Eye (tissue), 1 donor: ENCODE measurements at regions not wholly inside any gene's neighbourhood (a gene's known extent, or its start where the extent isn't known, plus 50 kb on each side); places are given as distances from the start of the nearest gene placed in this dataset.

Source experiments
- DNase-seq: peaks from one replicate; pipeline ENCODE4 v3.0.0-alpha.2; 2015

DNA sequence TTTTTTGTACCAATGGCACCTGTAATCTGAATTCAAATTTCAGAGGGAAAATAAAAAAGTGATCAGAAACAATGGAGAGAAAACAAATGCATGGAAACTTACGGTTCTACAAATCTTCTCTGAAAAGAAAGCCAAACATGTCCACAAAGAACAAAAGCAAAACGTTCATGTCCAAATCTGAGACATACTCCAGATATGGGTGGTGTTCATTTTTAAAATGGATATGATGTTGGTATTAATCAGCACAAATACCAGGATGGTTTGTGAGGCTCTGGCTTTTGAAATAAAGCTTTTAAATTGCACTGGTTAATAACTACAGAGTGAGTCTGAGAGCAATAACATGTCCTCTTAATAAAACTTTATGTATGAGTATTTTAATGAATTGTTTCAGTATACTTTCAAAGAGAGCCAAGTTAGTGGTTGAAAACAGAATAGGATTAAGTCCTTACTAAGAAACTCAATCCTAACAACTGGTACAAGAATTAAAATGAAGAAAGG lies 366.4 kb downstream of the INHBA start:
- no peak for DNase-seq

DNA sequence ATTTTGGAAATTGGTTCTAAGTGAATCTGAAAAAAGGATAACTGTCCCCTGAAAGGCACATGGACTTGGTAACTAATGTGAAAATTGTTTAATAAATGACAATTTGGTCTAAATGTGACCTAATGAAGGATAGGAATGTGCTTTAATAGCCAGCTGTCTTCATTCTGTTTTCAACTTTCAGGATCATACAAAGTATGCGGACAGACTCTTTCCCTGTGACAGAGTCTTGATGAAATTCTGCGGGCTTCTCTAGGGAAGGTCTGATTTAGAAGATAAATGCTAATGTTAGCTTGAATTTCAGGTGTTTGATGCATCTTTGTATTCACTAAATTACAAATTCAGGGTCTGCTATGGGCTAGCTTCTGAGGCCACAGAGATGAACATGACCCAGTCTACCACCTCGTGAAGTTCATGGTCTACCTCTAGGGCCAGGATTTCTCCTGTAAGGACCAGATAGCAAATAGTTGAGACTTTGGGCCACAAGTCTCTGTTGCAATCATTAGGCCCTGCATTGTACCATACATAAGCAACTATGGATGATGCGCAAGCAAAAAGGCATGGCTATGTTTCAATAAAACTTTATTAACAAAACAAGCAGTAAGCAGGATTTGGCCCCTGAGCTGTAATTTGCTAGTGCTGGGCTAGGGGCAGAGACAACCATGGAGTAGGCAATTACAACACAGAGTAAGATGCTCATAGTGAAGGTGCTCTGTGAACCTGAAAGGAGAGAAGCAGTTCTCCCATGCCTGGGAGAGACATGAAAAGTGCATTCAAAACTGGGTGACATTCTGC lies 368.6 kb downstream of the INHBA start:
- DNase-seq, result no peak

DNA sequence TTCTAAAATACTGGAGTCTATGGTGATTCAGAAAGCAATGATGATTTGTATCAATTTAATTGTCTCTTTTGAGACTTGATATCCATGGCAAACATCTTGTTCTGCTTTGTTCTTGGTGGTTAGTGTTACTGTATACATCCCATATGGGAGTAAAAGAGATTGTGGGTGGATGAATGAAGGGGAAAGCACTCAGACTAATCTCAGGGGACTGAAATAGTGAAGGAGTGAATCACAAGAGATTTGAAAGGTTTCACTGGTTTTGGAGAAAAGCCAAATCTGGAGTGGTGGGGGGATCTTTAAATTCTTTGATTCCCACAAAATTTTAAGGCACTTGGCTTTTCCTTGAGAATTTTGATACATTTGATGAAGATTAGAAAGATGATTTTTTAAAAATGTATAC lies 369.4 kb downstream of the INHBA start:
- DNase-seq, result no peak

DNA sequence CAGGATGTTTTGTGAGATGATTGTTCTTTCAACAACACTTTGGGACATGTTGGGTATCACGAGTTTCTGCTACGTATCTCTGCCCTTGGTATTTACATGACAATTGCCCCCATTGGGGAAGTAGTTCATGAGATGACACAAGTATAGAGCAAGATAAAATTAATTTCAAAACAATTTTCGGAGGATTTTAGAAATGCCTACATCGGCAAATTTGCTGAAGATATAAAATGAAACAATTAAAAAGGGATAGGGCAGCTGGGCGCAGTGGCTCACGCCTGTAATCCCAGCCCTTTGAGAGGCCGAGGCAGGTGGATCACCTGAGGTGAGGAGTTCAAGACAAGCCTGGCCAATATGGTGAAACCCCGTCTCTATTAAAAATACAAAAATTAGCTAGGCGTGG lies 371.7 kb downstream of the INHBA start:
- DNase-seq, result no peak

DNA sequence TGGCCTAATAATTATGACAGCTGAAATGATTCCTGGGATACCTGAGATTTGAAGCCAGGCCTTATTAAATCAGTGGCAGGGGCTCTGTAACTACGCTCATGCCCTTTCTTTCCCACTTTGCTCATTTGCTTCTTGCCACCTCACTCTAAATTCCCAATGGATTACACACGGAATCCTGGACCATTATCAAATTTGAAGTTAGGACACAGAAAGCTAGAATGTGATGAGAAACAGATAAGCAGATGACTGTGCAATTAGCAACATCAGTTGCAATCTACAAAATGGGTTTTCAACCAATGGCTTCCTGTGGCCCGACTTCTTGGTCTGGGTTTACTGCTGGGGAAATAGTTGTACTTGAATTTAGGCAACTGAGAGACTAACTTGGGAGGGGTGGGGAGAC lies 374.3 kb downstream of the INHBA start:
- DNase-seq, result no peak

DNA sequence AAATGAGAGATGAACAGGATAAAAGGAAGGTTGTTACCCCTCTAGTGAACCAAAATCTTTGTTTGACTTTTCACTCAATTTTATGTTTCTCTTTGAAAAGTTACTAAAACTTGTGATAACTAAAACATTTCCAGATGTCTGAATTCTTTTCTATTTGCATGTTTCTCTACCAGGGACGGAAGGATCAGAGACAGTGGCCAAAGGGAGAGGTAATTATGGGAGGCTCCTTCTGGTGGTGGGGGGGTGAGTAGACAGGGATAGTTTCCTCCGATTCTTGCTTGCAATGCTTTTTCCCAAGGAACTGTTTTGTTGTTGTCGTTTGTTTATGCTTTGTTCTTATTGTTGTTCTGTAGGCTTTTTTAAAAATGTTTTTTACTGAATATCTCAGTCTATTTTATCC lies 374.8 kb downstream of the INHBA start:
- no peak for DNase-seq

DNA sequence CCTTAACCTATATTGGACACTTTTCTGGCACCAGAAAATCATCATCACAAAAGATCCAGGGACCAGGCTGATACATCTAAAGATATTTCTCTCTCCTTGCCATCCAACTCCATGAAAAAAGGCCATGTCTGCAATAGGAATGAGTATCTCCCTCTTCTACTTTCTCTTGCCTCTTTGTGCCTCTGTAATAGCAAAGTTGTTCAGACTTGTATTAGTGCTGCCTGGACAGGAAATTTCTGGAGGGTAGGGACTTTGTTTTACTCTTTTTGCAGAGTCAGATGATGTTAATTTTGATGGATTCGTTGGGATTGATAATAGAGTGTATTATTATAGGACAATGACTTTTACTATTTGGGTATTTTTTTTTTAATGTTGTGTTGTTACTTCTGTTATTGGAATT lies 376.3 kb downstream of the INHBA start:
- no peak for DNase-seq

DNA sequence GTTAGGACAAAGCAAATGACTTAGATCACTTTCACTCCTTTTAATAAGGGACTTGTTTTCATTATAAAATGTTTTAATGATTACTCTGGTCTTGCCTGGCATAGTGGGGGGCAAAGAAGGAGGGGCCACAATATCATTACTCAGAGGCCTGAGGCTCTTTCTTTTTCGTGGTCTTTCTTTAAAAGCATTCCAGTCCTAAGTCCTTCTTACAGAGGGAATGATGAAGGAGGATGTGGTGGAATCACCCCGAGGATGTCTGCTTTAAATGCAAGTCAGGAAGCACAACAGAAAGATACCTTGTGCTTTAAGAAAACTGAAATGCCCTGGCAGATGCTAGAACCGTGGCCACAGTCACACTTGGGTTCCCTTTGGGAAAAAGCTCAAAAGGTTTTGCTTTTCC lies 379.1 kb downstream of the INHBA start:
- DNase-seq, result no peak

DNA sequence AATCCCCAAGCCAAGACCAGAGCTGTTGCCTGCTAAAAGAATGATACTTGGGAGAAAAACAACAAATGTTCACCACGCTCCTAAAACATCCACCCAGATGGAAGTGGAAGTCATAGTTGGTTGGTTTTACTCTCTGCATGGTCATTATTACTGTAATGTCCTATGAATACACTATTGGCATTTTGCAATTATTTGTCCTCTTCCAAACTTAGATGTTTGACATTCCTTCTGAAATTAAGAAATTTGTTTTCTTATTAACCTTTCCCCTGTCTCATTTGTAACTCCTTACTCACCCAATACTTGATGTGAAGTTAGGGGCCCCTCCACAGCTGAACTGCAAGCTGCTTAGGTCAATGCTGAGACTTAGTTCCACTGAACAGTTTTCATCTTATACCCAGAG lies 383.3 kb downstream of the INHBA start:
- no peak for DNase-seq

DNA sequence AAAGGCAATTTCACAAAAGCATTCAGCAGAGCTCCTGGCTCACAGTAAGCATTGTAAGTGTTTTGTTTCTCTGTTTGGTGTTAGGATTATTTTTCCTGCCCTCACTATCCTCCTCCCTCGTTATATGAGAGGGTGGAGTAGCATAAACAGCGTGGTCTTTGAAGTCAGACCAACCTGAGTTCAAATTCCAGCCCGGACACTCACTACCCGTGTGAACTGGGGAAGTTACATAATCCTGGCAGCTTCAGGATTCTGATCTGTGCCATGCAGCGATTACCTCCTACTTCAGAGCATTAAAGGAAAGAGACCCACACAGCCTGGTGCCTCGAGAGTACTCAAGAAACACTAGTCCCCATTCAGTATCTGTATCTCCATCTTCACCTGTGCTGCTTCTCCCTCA lies 386.5 kb downstream of the INHBA start:
- no peak for DNase-seq

DNA sequence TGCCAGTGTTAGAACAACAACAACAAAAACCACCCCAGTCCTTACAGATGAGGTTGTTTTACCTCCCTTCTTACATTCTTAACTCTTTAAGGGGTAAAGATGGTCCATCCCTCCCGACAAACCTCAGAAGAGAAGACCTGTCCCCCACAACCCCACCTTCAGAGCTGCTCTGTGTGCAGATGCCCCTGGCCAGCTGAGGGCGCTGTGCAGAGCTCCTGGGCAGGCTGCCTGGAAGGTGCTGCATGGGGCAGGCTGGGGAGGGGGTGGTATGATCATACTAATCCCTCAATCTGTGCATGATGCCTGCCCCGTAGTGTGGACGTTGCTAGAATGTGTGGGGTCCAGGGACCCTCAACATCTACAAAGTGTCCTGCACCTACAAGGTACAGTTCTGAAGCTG lies 387.1 kb downstream of the INHBA start:
- DNase-seq, result no peak

DNA sequence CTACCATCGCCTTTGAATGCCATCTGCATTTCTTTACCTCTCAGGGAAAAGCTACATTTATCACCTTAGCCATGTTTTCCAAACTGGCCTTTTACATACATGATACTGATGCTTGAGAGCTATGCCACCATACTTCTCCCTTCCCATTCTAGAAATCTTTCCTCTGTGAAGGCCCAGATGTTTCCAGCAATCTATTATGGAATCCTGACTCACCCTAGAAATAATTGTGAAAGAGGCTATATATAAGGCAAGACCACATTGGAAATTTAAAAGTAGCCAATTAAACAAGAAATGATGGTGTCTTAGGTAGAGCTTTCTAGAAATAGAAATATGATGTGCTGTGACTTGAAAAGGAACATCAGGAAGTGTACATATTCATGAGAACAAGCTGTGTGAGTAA lies 389.7 kb downstream of the INHBA start:
- DNase-seq, result no peak

DNA sequence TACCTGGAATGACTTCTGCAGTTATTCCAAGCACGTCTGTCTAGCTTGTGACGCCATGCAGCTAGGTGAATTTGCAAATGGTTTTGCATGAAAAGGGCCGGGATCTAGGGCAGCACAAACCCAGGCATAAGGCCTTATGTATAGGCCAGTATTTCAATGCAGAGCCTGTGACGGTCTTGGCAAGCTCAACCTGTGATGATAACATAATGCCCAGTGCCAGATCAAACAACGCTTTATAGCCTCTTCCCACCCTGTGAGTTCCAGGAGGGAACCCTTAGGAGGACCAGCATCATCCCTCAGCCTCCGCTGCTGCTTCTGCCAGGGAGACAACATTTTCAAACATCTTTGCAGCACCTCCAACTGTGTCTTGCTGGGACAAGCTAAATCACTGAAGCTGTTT lies 390.7 kb downstream of the INHBA start:
- no peak for DNase-seq

DNA sequence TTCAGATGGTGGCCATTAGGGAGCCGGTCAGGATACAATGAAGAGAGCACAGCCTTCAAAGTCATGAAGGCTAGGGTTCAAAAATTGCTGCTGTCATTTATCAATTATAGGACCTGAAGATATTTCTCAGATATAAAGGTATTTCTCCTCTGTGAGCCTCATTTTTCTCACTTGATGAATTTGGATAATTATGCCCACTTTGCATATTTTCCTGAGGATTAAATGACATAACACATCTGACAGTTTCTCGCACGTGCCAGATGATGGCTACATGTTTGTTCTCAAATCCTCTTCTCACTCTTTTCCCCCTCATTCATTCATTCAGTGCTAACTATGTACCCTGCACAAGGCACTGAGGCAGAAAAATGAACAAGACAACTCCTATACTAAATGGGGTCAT lies 391.6 kb downstream of the INHBA start:
- no peak for DNase-seq

DNA sequence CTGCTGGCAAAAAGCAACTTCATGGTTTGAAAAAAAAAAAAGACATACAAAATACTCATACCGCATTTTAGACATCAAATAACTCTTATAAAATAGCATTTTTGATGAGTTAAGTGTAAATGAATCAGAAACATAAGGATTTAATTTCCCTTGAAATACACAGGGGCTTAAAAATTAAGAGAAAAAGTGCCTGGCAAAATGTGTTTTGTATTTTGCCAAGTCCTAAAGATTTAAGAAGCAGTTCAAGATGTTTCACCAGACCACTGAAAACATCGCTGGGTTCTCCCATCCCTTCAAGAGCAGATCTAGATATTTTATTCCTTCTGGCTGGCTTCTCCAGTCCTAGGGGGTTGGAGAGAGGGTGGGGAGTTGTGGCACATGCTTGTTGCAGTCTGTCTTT lies 396.4 kb downstream of the INHBA start:
- DNase-seq, result peak; percentile 6

DNA sequence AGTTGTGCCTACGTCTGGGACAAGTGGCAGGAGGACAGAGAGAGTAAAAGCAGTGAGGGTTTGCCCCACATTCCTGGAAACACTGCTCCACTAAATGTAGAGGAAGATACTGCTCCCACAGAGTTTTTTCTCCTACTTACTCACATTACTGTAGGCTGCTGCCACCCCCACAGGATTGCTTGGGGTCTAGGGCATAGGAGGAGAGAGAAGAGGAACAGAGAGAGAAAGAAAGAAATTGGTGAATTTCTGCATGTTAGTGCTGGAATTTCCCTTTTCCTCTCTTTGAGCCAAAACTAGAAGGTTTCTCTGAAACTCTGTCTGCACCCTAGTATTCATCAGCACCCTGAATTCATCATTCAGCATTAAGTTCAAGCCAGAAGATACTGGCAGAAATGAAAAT lies 397.9 kb downstream of the INHBA start:
- no peak for DNase-seq

DNA sequence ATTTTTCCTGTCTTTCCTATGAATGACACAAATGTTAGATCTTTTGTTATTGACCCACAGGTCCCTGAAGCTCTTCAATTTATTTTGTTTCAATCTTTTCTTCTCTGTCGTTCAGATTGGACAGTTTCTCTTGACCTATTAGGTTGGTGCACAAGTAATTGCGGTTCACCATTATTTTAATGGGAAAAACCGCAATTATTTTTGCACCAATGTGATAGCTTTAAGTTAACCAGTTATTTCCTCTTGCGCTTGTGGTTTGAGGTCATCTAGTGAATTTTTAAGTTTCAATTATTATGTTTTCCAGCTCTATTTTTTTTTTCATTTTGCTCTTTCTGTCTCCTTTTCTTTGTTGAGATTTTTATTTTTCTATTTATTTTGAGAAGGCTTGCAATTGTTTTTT lies 399.2 kb downstream of the INHBA start:
- DNase-seq, result no peak

DNA sequence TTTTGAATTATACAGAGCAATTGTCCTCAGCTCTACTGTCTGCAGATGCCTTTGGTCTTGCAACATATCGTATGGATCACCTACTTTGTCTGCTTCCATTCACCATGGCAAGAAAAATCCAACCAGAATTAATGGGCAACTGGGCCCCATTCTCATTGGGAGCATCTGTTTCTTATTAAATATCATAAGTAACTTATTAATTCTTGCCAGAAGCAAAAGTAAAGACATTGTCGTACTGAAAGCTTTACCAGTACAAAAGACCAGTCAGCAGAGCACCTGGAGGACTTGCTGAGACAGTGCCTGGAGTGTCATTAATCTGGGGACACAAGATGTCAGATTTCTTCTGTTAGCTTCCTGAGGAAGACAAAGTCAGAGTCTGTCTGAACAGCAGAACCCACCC lies 404.5 kb downstream of the INHBA start:
- DNase-seq, result no peak

DNA sequence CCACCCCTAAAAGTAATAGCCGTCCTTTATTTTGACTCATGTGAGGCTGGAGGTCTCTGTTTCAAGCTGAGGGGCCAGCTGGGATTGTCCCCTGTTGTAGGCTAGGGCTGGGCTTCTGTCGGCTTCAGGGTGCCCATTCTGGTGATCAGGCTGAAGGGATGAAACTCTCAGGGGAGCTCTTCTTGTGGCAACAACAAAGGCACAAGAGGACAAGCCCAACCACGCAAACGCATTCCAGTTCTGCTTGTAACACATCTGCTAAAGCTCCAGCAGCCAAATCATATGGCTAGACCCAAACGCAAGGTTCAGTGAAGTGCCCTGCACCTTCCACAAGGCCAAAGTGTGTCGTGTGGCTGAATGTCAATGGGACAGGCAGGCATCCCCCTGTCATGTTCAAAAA lies 405.7 kb downstream of the INHBA start:
- no peak for DNase-seq

DNA sequence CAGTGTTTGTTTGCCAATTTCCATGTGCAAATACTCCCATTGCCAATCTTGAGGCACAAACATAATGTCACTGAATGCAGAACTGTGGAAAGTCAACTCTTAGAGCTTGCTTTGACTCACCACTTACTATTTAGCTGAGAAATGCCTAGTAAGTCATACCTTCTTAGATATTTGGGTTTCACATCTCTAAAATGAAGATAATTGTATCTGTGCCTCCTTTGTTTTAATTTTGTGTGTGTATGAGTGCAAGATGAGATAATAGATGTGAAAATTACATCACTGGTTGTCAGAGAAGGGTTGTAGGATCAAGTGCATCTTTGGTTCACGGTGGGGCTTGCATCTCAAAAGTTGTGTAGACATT lies 407.5 kb downstream of the INHBA start:
- DNase-seq, result no peak

DNA sequence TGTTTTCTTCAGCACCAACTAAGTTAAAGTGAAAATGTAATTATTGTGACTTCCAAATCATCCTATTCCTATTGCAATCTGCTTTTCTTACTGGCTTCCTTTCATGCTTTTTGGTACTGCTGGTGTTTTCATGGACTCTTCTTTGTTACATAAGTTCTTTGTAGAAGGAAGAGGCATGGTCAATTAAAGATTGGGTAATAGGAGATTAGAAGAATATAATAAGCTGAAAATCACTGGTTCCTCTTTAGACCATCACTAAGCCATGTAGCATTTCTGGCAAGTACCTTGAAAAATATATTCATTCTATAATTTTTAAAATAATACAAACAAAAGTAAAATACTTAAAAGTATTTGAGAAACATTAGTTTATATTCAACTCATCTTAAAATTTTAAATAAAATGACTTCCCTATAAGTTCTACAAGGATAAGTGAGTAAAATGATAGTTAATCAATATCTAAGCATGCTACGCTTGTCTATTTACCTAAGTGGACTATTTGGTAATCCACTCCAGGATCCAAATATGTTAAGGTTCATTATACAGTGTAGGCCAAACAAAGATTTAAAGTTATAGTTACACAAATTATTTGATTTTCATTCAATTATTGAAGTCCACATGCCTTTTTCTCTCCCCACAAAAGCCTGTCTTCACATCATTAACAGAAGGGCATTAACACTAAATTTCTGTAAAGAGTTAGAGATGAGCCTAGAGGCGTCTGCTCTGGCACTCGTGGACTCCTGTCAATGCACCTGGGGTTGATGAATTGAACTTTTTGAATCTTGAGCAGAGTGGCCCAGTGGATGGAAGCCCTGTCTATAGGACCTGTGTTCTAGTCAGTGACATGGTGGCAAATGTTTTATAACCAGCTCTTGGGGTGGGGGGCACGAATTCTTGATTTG lies 408.1 kb downstream of the INHBA start:
- no peak for DNase-seq

DNA sequence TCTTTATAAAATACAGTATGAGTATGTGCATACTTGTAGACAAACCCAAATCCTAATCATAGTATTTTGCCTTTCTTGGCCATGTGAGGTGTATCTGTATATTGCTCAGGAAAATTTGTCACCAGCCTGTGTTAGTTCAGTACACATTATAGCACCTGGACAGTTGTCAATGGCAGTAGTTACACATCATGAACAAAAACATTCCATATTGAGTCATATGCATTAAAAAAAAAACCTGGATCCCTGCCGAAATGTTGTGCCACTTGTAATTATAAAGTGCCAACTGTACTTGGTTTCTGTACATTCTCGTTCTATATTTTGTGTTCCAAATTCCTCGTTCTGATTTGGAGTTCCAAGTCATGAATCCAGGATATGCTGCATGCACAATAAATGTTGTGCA lies 410.4 kb downstream of the INHBA start:
- no peak for DNase-seq

DNA sequence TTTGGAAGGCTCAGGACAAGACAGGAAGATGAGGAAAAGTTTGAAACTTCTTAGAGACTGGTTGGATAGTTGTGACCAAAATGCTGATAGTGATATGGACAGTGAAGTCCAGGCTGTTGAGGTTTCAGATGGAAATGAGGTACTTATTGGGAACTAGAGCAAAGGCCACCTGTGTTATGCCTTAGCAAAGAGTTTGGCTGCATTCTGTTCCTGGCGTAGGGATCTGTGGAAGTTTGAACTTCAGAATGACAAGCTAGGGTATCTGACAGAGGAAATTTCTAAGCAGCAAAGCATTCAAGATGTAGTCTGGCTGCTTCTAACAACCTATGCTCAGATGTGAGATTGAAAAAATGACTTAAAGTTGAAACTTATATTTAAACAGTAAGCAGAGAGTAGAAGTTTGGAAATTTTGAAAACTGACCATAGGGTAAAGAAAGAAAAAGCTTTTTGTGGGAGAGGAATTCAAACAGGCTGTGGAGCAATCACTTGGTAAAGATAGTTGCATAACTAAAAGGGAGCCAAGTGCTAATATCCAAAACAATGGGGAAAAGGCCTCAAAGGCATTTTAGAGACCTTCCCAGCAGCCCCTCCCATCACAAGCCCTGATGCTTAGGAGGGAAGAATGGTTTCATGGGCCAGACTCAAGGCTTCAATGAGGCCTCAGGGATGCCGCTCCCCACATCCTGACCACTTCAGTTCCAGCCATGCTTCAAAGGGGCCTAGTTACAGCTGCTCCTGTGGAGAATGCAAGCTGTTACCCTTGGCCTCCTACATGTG lies 415.1 kb downstream of the INHBA start:
- no peak for DNase-seq

DNA sequence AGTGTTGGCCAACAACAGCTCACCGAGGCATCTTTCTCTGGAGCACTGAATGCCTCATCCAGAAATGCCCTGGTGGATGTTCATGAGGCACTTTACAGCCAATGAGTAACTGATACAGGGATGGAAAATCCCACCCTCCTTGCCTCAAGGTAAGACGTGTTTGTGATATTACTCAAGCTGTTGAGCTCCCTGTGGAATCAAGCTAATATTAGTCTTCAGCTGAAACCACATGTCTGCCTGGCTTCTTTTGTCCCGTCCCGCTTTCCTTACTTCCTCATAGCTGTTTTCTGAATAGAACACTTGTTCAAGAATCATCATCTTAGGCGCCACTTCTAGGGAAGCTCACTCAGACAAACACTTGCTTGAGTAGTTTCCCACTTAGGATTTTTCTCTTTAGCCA lies 422.4 kb downstream of the INHBA start:
- no peak for DNase-seq
